ENCODE measurements at regions not wholly inside any gene's neighbourhood (a gene's known extent, or its start where the extent isn't known, plus 50 kb on each side); places are given as distances from the start of the nearest gene placed in this dataset.

GRCh38 chr22:49210606-49211005 lies 617.1 kb downstream of the BRD1 start:
- Histone ChIP-seq H4K20me1 (ENCODE audit: low read length) (no peaks in the 10 kb centered on the region), H3K9me2 (replicated peaks; ENCODE audit: low read length) (no peaks in the 10 kb centered on the region), H3K4me1 (ENCODE audit: insufficient read depth, low read length) (no peaks in the 10 kb centered on the region), H3K4me2 (ENCODE audit: low read length) (no peak overlapping the region), H3K79me2 (ENCODE audit: low read length) (no peaks in the 10 kb centered on the region), H3K27me3 (ENCODE audit: low read length) (no peaks in the 10 kb centered on the region), H3K9ac (ENCODE audit: low read length) (no peak overlapping the region), H3F3A (ENCODE audit: low read length, unreplicated experiment) (no peaks in the 10 kb centered on the region), H2AFZ (ENCODE audit: low read length) (no peak overlapping the region), H3K27ac (ENCODE audit: low read length) (no peak overlapping the region), H3K36me3 (ENCODE audit: low read depth, low read length) (no peaks in the 10 kb centered on the region), H3K9me3 (ENCODE audit: low read length) (no peaks in the 10 kb centered on the region), H3K4me3 (ENCODE audit: low read length) (no peak overlapping the region)
- POLR2A ChIA-PET (ENCODE audit: unreplicated experiment): no interaction called here
- TF ChIP-seq EZH2 (IDR thresholded peaks at IDR 0.05; ENCODE audit: low read length, unreplicated experiment): no peak
- TF ChIP-seq, protein P1, sequence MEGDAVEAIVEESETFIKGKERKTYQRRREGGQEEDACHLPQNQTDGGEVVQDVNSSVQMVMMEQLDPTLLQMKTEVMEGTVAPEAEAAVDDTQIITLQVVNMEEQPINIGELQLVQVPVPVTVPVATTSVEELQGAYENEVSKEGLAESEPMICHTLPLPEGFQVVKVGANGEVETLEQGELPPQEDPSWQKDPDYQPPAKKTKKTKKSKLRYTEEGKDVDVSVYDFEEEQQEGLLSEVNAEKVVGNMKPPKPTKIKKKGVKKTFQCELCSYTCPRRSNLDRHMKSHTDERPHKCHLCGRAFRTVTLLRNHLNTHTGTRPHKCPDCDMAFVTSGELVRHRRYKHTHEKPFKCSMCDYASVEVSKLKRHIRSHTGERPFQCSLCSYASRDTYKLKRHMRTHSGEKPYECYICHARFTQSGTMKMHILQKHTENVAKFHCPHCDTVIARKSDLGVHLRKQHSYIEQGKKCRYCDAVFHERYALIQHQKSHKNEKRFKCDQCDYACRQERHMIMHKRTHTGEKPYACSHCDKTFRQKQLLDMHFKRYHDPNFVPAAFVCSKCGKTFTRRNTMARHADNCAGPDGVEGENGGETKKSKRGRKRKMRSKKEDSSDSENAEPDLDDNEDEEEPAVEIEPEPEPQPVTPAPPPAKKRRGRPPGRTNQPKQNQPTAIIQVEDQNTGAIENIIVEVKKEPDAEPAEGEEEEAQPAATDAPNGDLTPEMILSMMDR (conservative IDR thresholded peaks at IDR 0.05; ENCODE audit: low read depth, low read length): no peak
- TF ChIP-seq EZH2phosphoT487 (IDR thresholded peaks at IDR 0.05; ENCODE audit: borderline replicate concordance, low read length): no peak
- ATAC-seq: no peak
- CTCF ChIA-PET: no interaction called here
- intact Hi-C loops (cut with micrococcal nuclease): no loop called here
- DNase-seq: no peak
- BruUV-seq (replicated peaks): no TSS peak

DNA sequence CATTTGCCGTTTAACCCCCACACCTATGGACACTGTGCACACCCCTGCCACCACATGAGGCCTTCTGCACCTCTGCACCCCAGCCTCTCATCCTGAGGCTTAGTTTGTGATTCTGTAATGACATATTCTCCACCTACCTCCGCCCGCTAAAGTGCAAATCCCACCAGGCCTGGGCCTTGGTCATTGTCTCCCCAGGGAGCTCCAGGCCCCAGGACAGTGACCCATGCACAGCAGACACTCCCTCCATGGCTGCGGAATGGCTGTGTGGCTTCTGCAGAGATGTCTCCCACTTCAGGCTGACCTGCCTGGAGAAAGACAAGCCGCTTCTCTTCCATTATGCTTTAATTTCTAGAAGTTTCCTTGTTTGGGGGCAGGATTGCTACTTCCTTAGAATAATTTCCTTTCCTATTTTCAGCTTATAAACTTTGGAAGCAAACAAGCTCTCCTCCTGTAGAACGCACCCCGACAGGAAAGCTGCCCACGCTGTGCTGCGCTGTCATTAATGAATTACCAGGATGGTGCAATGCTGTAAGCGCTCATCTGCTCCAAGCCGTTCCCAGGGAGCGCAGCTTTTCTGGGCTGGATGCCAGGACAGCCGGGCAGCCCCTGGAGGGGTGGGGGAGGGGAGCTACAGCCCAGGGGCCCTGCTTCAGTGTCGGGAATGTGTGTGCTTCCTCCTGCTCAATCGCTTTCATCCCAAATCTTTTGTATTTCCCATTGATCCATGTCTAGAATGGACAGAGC lies 618.0 kb downstream of the BRD1 start:
- no peak overlapping the region for H3K4me2 ChIP-seq (ENCODE audit: low read length)
- H3F3A ChIP-seq (ENCODE audit: low read length, unreplicated experiment): no peaks in the 10 kb centered on the region
- no peaks in the 10 kb centered on the region for H4K20me1 ChIP-seq (ENCODE audit: low read length)
- TF ChIP-seq, protein P1 (conservative IDR thresholded peaks at IDR 0.05; ENCODE audit: low read depth, low read length): no peak
- TF ChIP-seq EZH2 (IDR thresholded peaks at IDR 0.05; ENCODE audit: low read length, unreplicated experiment): no peak
- no peak for TF ChIP-seq EZH2phosphoT487 (IDR thresholded peaks at IDR 0.05; ENCODE audit: borderline replicate concordance, low read length)
- POLR2A ChIA-PET (ENCODE audit: unreplicated experiment): no interaction called here
- H3K4me1 ChIP-seq (ENCODE audit: insufficient read depth, low read length): no peaks in the 10 kb centered on the region
- intact Hi-C loops (cut with micrococcal nuclease): no loop called here
- H3K79me2 ChIP-seq (ENCODE audit: low read length): no peaks in the 10 kb centered on the region
- H3K36me3 ChIP-seq (ENCODE audit: low read depth, low read length): no peaks in the 10 kb centered on the region
- BruUV-seq (replicated peaks): no TSS peak
- no peak overlapping the region for H2AFZ ChIP-seq (ENCODE audit: low read length)
- no peak overlapping the region for H3K4me3 ChIP-seq (ENCODE audit: low read length)
- H3K9me2 ChIP-seq (replicated peaks; ENCODE audit: low read length): no peaks in the 10 kb centered on the region
- ATAC-seq (no peak), DNase-seq (no peak)
- no peak overlapping the region for H3K27ac ChIP-seq (ENCODE audit: low read length)
- no peak overlapping the region for H3K9ac ChIP-seq (ENCODE audit: low read length)
- CTCF ChIA-PET: no interaction called here
- no peaks in the 10 kb centered on the region for H3K9me3 ChIP-seq (ENCODE audit: low read length)
- H3K27me3 ChIP-seq (ENCODE audit: low read length): no peaks in the 10 kb centered on the region

- Histone ChIP-seq H2AFZ (ENCODE audit: low read length) (no peak overlapping the region), H3K36me3 (ENCODE audit: low read depth, low read length) (no peaks in the 10 kb centered on the region), H4K20me1 (ENCODE audit: low read length) (no peaks in the 10 kb centered on the region), H3K9me2 (replicated peaks; ENCODE audit: low read length) (no peaks in the 10 kb centered on the region), H3K27me3 (ENCODE audit: low read length) (no peaks in the 10 kb centered on the region), H3K4me2 (ENCODE audit: low read length) (no peak overlapping the region), H3K9me3 (ENCODE audit: low read length) (no peaks in the 10 kb centered on the region), H3K27ac (ENCODE audit: low read length) (no peak overlapping the region), H3F3A (ENCODE audit: low read length, unreplicated experiment) (no peaks in the 10 kb centered on the region), H3K4me3 (ENCODE audit: low read length) (no peak overlapping the region), H3K79me2 (ENCODE audit: low read length) (no peaks in the 10 kb centered on the region), H3K4me1 (ENCODE audit: insufficient read depth, low read length) (no peaks in the 10 kb centered on the region), H3K9ac (ENCODE audit: low read length) (no peak overlapping the region)
- ChIA-PET POLR2A (ENCODE audit: unreplicated experiment) (no interaction called here), CTCF (no interaction called here)
- intact Hi-C loops (cut with micrococcal nuclease): no loop called here
- no peak for ATAC-seq
- no peak for DNase-seq
- no peak for TF ChIP-seq EZH2 (IDR thresholded peaks at IDR 0.05; ENCODE audit: low read length, unreplicated experiment)
- no peak for TF ChIP-seq EZH2phosphoT487 (IDR thresholded peaks at IDR 0.05; ENCODE audit: borderline replicate concordance, low read length)
- TF ChIP-seq, protein P1 (conservative IDR thresholded peaks at IDR 0.05; ENCODE audit: low read depth, low read length): no peak
- no TSS peak for BruUV-seq (replicated peaks)
Observed at GRCh38 chr22:49208768-49209252, 618.9 kb downstream of the BRD1 start.

Data from PC-3 (cell line).